ENCODE measurements at regions not wholly inside any gene's neighbourhood (a gene's known extent, or its start where the extent isn't known, plus 50 kb on each side); places are given as distances from the start of the nearest gene placed in this dataset.

DNA sequence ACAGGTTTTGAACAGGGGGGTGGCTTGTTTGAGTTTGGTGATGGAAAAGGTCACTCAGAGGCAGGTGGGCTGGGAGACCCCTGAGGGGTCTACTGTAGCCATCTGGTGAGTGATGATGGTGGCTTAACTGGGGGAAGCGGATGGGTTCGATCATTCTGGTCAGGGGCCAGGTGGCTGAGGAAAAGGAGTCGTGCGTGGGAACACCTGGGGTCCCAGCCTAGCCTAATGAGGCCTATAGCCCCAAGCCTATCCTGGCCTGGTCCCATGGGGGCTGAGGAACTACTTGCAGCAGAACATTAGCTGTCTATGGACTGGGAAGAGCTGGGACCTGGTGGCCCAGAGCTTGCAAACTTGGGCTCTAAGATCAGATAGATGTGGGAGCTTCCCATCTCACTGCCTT is 158.4 kb upstream of the MYL2 start:
- no peak for TF ChIP-seq EZH2phosphoT487 (IDR thresholded peaks at IDR 0.05; ENCODE audit: low read depth)
- TF ChIP-seq, protein P1, sequence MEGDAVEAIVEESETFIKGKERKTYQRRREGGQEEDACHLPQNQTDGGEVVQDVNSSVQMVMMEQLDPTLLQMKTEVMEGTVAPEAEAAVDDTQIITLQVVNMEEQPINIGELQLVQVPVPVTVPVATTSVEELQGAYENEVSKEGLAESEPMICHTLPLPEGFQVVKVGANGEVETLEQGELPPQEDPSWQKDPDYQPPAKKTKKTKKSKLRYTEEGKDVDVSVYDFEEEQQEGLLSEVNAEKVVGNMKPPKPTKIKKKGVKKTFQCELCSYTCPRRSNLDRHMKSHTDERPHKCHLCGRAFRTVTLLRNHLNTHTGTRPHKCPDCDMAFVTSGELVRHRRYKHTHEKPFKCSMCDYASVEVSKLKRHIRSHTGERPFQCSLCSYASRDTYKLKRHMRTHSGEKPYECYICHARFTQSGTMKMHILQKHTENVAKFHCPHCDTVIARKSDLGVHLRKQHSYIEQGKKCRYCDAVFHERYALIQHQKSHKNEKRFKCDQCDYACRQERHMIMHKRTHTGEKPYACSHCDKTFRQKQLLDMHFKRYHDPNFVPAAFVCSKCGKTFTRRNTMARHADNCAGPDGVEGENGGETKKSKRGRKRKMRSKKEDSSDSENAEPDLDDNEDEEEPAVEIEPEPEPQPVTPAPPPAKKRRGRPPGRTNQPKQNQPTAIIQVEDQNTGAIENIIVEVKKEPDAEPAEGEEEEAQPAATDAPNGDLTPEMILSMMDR (IDR thresholded peaks at IDR 0.05; ENCODE audit: low read depth, low read length), result no peak

Measured in OCI-LY3 (cell line).